HUES64 (cell line): ENCODE measurements at regions not wholly inside any gene's neighbourhood (a gene's known extent, or its start where the extent isn't known, plus 50 kb on each side); places are given as distances from the start of the nearest gene placed in this dataset.

ENCODE experiments used
- H3K27ac ChIP-seq: 2 replicates; pipeline ENCODE4 v1.7.0; 2013; ENCODE audit warnings: low read depth, low read length, inconsistent platforms
- H3K27me3 ChIP-seq: 2 replicates; pipeline ENCODE4 v1.6.1; 2013; ENCODE audit warnings: mild to moderate bottlenecking, low read length; ENCODE audit not compliant: insufficient read depth
- H3K36me3 ChIP-seq: 2 replicates; pipeline ENCODE4 v1.6.1; 2013; ENCODE audit warnings: mild to moderate bottlenecking, low read length; ENCODE audit not compliant: insufficient read depth
- H3K4me1 ChIP-seq: 2 replicates; pipeline ENCODE4 v1.6.1; 2013; ENCODE audit warnings: mild to moderate bottlenecking, low read length, moderate library complexity; ENCODE audit not compliant: insufficient read depth
- H3K4me3 ChIP-seq: 2 replicates; pipeline ENCODE4 v1.5.1; 2013; ENCODE audit warnings: mild to moderate bottlenecking, low read length, moderate library complexity
- H3K9ac ChIP-seq: 2 replicates; pipeline ENCODE4 v1.6.1; 2013; ENCODE audit warnings: mild to moderate bottlenecking, low read depth, low read length
- H3K9me3 ChIP-seq: 2 replicates; pipeline ENCODE4 v1.6.1; 2013; ENCODE audit warnings: low read depth, low read length; ENCODE audit not compliant: insufficient read depth
- WGBS: fragments of 150-250, 120-280 bp; methylation state at CpG from one replicate; pipeline ENCODE4 v1.1.7; 2013; ENCODE audit warnings: missing lambda C conversion rate; 5-methylcytosine and 5-hydroxymethylcytosine counted together

DNA sequence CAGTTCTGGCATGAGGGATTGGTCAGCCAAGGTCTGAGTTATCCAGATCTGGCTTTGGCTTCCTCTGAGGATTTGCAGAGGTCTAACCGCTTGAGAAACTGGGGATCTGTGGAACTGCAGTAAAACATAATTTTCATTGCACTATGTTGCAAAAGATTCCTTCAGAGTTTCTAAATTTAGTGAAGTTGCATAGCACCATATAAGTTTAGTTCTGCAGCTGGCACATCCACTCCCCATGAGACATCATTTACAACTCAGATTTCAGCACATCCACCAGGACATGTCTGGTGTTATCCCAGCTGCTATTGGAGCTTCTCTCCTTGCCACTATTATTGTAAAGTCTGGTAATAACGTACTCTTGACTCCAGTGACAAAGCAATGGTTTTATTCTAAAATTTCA is 181.5 kb downstream of the CWF19L2 start:
- H3K4me3 ChIP-seq, result no peak overlapping the region
- no peaks in the 10 kb centered on the region for H3K9me3 ChIP-seq
- H3K27me3 ChIP-seq, result no peaks in the 10 kb centered on the region
- no peak overlapping the region for H3K27ac ChIP-seq
- H3K4me1 ChIP-seq, result no peaks in the 10 kb centered on the region
- WGBS, result 86% methylated on average over 2 of the region's 2 CpGs
- H3K9ac ChIP-seq, result no peak overlapping the region
- H3K36me3 ChIP-seq, result no peaks in the 10 kb centered on the region

GRCh38 chr11:107275632-107276031 is 182.0 kb downstream of the CWF19L2 start:
- whole genome bisulfite sequencing, result 87% methylated on average over 1 of the region's 1 CpG

GRCh38 chr11:107274138-107274537 is 183.5 kb downstream of the CWF19L2 start:
- Histone ChIP-seq H3K4me1 (no peaks in the 10 kb centered on the region), H3K9ac (no peak overlapping the region), H3K4me3 (no peak overlapping the region), H3K27ac (no peak overlapping the region), H3K27me3 (no peaks in the 10 kb centered on the region), H3K36me3 (no peaks in the 10 kb centered on the region), H3K9me3 (no peaks in the 10 kb centered on the region)
- 95% methylated on average over 4 of the region's 4 CpGs for WGBS

More at GRCh38 chr11:107275632-107276031, 182.0 kb downstream of the CWF19L2 start:
- no peaks in the 10 kb centered on the region for H3K9me3 ChIP-seq
- H3K27ac ChIP-seq, result no peak overlapping the region
- no peaks in the 10 kb centered on the region for H3K36me3 ChIP-seq
- no peaks in the 10 kb centered on the region for H3K27me3 ChIP-seq
- no peaks in the 10 kb centered on the region for H3K4me1 ChIP-seq
- H3K9ac ChIP-seq, result no peak overlapping the region
- no peak overlapping the region for H3K4me3 ChIP-seq

DNA sequence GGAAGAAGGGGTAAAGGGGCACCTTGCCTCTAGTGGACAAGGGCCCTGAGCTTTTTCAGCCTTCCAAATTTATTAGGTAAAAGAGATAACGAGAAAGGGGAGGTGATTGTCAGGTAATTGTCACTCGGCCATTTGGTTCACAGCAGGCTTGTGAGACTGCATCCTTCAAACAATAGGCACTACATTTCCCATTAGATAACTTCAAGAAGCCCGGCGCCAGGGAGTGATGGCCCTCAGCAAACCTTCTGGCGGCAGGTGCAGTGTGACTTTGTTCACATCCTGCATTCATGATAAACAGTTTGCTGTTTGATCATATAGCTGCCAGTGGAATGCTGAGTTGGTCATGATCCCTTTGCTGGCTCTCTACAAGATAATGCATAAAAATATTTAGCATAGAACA is 185.1 kb downstream of the CWF19L2 start:
- Histone ChIP-seq H3K27me3 (no peaks in the 10 kb centered on the region), H3K27ac (no peak overlapping the region), H3K9ac (no peak overlapping the region), H3K4me1 (no peaks in the 10 kb centered on the region), H3K4me3 (no peak overlapping the region), H3K9me3 (no peaks in the 10 kb centered on the region), H3K36me3 (no peaks in the 10 kb centered on the region)
- WGBS, result 61% methylated on average over 5 of the region's 5 CpGs

DNA sequence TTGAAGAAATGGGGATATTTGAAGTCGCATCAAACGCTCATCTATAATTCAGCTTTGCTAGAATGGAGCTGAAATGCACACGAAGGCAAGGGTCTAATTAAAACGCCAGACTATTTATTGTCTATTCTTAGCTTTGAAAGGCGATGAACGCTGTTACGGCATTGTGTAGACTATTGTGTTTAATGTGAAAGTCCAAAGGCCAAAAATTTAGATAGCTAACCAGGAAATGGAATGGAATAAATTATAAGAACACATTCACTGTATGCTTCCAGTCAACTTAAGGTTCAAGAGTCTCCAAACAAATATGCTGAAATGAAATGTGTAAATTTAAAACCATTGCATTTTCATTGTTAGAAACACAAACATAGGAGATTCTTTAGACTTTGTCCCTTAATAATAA is 186.2 kb downstream of the CWF19L2 start:
- Histone ChIP-seq H3K36me3 (no peaks in the 10 kb centered on the region), H3K4me3 (no peak overlapping the region), H3K27me3 (no peaks in the 10 kb centered on the region), H3K9ac (no peak overlapping the region), H3K27ac (no peak overlapping the region), H3K4me1 (no peaks in the 10 kb centered on the region), H3K9me3 (no peaks in the 10 kb centered on the region)
- 95% methylated on average over 7 of the region's 7 CpGs for WGBS

DNA sequence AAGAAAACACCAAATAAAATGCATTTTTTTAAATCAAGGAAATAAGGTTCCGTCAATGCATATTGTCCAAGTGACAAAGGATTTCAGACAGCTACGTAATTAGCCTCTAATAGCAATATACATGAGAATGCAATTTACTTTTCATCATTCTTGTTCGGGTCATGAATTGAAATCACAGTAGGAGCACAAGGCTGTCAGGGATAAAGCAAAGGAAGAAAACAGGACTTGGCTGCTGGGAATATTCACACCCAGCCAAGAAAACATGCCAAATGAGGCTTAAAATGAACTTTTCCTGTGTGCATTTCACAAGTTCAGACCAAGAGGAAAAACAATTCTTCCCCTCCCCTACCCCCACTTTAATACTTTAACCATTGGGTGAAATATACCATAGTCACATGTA is 188.6 kb downstream of the CWF19L2 start:
- Histone ChIP-seq H3K36me3 (no peaks in the 10 kb centered on the region), H3K9me3 (no peaks in the 10 kb centered on the region), H3K27ac (no peak overlapping the region), H3K4me3 (no peak overlapping the region), H3K27me3 (no peaks in the 10 kb centered on the region), H3K4me1 (no peaks in the 10 kb centered on the region), H3K9ac (no peak overlapping the region)
- 94% methylated on average over 3 of the region's 3 CpGs for WGBS

DNA sequence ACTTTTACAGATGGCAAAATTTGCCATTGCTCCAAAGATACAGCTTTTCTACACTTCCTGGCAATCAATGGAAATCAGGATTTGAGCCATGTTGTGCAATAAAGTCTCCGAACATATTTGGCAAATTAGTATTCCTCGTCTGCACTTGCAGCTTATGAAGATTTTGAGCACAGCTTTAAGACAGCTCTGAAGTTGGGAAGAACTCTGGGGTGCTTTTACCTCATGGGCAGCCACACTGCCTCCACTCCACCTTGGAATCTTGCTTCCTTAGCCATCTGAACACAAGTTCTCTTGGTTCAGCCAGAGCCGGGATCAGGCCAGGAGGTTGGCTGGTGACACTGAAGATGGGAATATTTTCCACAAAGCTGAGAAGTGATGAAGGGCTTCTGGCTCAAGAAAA is 191.2 kb downstream of the CWF19L2 start:
- H3K4me3 ChIP-seq, result no peak overlapping the region
- WGBS, result 92% methylated on average over 3 of the region's 3 CpGs
- H3K27me3 ChIP-seq, result no peaks in the 10 kb centered on the region
- H3K9me3 ChIP-seq, result no peaks in the 10 kb centered on the region
- H3K27ac ChIP-seq, result no peak overlapping the region
- no peaks in the 10 kb centered on the region for H3K36me3 ChIP-seq
- H3K4me1 ChIP-seq, result no peaks in the 10 kb centered on the region
- no peak overlapping the region for H3K9ac ChIP-seq

DNA sequence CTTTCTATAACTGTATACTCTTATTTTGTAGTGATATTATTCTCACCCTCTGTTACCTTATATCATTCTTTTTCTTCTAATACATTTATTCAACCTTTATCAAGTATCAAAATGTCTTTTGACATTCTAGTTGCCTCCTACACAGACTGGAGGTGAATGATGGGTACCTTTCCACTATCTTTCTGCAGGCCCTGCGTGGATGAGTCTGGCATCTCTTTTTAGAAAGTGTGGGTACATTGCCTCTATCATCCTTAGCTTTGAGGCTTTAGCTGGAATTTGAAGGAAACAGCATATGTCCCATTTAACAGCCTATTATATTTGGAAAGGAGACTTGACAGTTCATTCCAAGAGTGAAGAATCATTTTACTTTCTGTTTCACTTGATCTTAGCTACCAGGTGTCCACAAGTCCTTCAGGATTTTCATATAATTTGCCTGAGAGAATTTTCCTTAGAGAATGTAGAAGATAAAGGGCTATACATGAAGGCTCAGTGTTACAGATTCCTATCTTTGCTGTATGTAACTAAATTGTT is 192.0 kb downstream of the CWF19L2 start:
- WGBS, result 88% methylated on average over 1 of the region's 1 CpG

DNA sequence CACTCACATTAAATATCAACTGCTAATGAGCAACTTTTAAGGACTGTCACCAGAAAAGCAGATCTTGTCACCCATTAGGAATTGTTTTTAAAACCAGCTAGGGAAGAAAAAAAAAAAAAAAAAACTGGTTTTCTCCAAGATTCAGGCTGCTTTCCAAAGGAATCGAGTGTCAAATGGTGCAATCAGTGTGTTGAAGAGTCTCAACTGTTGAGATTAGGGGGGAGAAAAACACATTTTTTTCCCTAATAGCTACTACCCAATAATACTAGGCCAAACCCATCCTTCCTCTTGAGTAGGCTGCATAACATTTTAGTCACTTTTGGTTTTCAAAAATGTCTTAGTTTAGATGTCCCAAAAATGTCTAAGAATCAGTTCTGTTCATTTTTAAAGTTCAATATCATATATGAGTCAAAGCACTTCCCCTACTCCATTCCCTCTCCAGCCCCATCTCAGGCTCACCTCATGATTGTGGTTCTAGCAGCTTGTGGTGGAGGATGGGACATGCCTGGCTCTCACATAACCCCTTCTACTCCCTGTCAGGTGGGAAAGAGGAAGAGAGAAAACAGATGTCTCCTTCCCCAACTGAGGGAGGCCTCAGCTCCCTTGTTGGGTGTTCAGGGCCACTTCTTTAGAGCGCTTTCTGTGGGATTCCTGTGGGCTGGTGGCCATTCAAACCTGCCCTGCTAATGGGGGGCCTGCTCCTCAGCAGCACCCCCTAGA is 193.6 kb downstream of the CWF19L2 start:
- H3K27ac ChIP-seq, result 0 out of 2 replicates have a peak overlapping the region, but pooled peaks have one; percentile 8
- 90% methylated on average over 2 of the region's 2 CpGs for WGBS
- H3K27me3 ChIP-seq, result no peaks in the 10 kb centered on the region
- H3K9ac ChIP-seq, result no peak overlapping the region
- no peak overlapping the region for H3K4me3 ChIP-seq
- H3K9me3 ChIP-seq, result no peaks in the 10 kb centered on the region
- no peaks in the 10 kb centered on the region for H3K4me1 ChIP-seq
- H3K36me3 ChIP-seq, result no peaks in the 10 kb centered on the region

More for the DNA sequence above, 192.0 kb downstream of the CWF19L2 start:
- no peaks in the 10 kb centered on the region for H3K27me3 ChIP-seq
- H3K4me1 ChIP-seq, result no peaks in the 10 kb centered on the region
- H3K27ac ChIP-seq, result no peak overlapping the region
- no peaks in the 10 kb centered on the region for H3K9me3 ChIP-seq
- H3K4me3 ChIP-seq, result no peak overlapping the region
- no peak overlapping the region for H3K9ac ChIP-seq
- no peaks in the 10 kb centered on the region for H3K36me3 ChIP-seq

- Histone ChIP-seq H3K4me1 (0 out of 2 replicates have a peak, but pooled peaks cover 2% of the 10 kb centered on the region), H3K4me3 (no peak overlapping the region), H3K27ac (no peak overlapping the region), H3K27me3 (no peaks in the 10 kb centered on the region), H3K9me3 (no peaks in the 10 kb centered on the region), H3K36me3 (no peaks in the 10 kb centered on the region), H3K9ac (no peak overlapping the region)
- WGBS, result 88% methylated on average over 7 of the region's 7 CpGs
Measured at GRCh38 chr11:107259811-107260221, 197.8 kb downstream of the CWF19L2 start.

GRCh38 chr11:107257710-107258109 is 199.9 kb downstream of the CWF19L2 start:
- Histone ChIP-seq H3K36me3 (no peaks in the 10 kb centered on the region), H3K4me3 (no peak overlapping the region), H3K27me3 (no peaks in the 10 kb centered on the region), H3K4me1 (0 out of 2 replicates have a peak, but pooled peaks cover 7% of the 10 kb centered on the region), H3K9me3 (no peaks in the 10 kb centered on the region), H3K9ac (no peak overlapping the region), H3K27ac (no peak overlapping the region)
- whole genome bisulfite sequencing, result 89% methylated on average over 7 of the region's 7 CpGs
